Cardiac fibroblast (primary cell): ENCODE measurements at regions not wholly inside any gene's neighbourhood (a gene's known extent, or its start where the extent isn't known, plus 50 kb on each side); places are given as distances from the start of the nearest gene placed in this dataset.

ENCODE experiments used
- DNase-seq, 2 donors: peaks; one replicate each; pipeline versions ENCODE4 v3.0.0 to v3.0.0-alpha.2; 2010; ENCODE audit warnings: low read depth in 2 of 2
- H3K4me3 ChIP-seq, 2 donors: replicated peaks in 1 of 2; 1 replicate in 1 of 2; 2 replicates in 1 of 2; pipeline ENCODE4 v1.5.1; 2011; ENCODE audit warnings: low read depth in 2 of 2, low read length in 2 of 2, mild to moderate bottlenecking in 2 of 2, moderate library complexity in 1 of 2
- TF ChIP-seq, protein P1 (sequence below): IDR thresholded peaks from one replicate; pipeline ENCODE4 v1.5.1; 2011; ENCODE audit warnings: low read depth, mild to moderate bottlenecking, low read length, inconsistent platforms

DNA sequence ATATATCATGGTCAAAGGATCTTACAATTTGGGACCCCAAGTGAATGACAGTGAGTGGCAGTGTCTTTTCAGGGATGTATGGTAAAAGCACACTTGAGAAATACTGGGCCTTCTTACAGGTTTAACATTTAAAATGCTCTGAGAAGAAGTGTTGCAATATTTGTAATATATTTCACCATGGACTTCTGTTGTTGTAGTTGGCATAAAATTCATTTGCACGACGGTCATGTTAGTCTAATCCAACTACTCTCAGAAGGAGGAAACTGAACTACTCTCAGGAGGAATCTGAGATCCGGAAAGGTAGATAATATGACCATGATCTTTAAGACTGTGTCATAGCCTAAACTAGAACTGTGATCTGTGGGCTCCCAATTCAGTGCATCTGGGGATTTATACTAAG lies 700.1 kb downstream of the HDGFL1 start:
- peak; percentile 2 to 44 for DNase-seq
- no peak overlapping the region for H3K4me3 ChIP-seq
- TF ChIP-seq, protein P1, sequence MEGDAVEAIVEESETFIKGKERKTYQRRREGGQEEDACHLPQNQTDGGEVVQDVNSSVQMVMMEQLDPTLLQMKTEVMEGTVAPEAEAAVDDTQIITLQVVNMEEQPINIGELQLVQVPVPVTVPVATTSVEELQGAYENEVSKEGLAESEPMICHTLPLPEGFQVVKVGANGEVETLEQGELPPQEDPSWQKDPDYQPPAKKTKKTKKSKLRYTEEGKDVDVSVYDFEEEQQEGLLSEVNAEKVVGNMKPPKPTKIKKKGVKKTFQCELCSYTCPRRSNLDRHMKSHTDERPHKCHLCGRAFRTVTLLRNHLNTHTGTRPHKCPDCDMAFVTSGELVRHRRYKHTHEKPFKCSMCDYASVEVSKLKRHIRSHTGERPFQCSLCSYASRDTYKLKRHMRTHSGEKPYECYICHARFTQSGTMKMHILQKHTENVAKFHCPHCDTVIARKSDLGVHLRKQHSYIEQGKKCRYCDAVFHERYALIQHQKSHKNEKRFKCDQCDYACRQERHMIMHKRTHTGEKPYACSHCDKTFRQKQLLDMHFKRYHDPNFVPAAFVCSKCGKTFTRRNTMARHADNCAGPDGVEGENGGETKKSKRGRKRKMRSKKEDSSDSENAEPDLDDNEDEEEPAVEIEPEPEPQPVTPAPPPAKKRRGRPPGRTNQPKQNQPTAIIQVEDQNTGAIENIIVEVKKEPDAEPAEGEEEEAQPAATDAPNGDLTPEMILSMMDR: no peak

DNA sequence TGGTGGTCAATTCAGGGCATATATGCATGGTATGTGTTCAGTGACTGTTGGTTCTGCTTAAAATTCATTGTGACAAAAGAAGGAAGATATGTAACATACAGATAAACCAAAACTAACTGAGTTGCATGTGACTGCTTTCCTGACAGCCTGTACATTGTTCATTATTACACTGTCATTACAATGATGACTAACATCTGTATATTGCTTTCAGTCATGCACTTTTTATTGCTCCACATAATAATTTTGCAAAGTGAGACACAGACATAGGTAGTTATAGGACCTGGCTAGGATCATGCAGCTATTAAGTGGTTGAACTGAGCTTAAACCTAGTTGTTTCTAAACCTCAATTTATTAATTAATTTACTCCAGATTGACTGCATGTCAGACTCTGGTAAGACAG lies 703.2 kb downstream of the HDGFL1 start:
- no peak for DNase-seq
- TF ChIP-seq, protein P1: no peak
- no peak overlapping the region for H3K4me3 ChIP-seq

DNA sequence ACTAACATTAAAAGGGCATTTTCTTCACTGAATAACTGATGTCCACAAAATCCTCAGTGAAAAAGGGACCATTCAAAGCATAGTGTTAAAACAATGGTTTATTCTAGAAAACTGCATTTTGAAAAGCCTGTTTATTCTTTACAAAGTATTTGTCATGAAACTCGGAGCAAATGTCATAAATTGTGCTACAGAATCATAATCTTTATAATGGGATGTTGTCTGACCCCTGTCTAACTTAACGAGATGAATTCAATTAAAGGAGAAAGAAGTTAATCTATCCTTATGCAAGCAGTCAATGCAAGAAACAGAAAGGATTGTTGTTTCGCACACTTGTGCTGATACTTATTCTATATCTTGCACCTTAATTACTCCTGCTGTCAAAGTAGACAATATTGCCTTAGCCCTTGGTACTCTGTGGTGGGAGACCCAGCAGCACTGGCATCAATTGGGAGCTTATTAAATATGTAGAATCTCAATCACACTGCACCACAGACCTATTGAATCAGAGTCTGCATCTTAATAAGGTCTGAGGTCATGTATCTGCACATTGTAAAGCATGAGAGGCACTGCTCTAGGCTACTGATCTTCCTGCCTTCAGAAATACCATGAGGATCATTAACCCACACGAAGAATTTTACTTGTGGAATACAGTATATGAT lies 708.3 kb downstream of the HDGFL1 start:
- TF ChIP-seq, protein P1: no peak
- no peak for DNase-seq
- no peak overlapping the region for H3K4me3 ChIP-seq

DNA sequence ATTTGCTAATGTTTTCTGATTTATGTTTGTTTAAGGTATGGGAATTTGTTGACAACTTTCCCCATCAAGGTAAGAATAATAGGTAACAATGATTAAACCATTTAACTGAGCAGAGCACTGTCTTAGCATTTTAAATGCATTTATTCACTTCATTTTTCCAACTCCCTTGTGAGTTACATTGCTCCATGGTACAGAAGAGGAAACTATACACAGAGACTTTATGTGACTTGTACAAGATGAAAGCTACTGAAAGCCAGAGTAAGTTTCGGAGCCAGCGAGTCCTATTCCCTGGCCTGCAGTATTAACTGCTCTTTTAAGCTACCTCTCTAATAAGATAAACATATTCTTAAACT lies 708.8 kb downstream of the HDGFL1 start:
- TF ChIP-seq, protein P1: no peak
- no peak for DNase-seq
- H3K4me3 ChIP-seq: no peak overlapping the region

DNA sequence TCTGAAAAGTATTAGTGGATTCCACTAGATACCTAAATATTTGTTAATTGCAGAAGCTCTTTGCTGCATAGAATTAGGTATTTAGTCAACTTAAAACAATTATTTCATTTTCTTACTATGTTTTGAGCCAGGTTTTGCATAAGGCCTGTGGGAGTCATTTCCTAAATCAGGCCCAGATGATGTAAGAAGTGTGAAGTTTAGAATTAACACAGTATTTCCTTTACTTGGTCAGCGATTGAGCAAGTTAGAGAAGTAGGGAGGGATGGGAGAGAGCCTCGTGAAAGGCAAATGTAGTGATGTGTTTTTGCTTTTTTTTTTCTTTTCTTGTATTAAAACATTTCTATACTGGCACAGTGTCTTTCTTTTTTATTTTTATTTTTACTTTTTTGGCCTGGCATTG lies 711.1 kb downstream of the HDGFL1 start:
- TF ChIP-seq, protein P1: no peak
- peak in 1 of 2 donors; percentile 12 for DNase-seq
- no peak overlapping the region for H3K4me3 ChIP-seq

DNA sequence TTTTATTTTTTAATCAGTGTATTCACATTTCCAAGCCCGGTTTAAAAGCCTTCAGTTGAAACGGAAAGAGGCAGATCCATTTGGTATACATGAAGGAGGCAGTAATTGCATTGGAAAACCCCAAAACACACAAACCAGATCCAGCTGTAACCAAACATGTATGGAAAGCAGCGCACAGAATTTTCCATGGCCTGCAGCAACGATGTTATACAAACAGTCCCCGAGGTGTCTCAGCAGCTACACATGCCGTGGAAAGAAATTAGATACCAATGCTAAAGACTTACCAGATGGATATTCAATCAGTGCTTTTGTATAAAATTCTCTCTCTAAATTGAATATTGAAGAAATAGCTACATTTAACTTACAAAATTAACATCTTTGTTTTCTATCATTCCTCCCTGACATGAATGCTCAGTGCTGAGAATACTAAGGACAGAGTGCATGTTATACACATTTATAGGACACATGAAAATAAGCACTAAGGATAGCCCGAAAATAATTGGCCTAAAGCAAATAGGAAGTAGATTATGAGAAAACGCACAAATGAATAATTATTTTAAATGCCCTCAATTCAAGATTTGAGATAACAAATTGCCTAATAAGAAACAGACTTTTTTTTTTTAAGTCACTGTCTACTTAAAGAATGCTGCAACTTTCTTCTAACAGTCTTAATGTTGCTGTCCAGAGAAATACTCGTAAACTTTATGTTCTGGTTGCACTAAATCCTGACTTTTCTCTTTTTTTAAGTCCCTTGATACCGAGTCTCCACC lies 713.1 kb downstream of the HDGFL1 start:
- DNase-seq: no peak
- no peak overlapping the region for H3K4me3 ChIP-seq
- TF ChIP-seq, protein P1: no peak
